Left lung (tissue), 4 donors: ENCODE measurements at regions not wholly inside any gene's neighbourhood (a gene's known extent, or its start where the extent isn't known, plus 50 kb on each side); places are given as distances from the start of the nearest gene placed in this dataset.

Experiments used
- ATAC-seq: fragments of 200-7000 bp; cut with Tn5 transposase; one replicate; pipeline ENCODE4 v1.9.1; 2020; ENCODE audit warnings: moderate library complexity
- DNase-seq, 4 donors: peaks; one replicate each; pipeline ENCODE4 v3.0.0-alpha.2; 2013 to 2020
- H3K27ac ChIP-seq, 2 donors: fragments of 200-600 bp; sonication (generic) in 1 of 2; one replicate each; pipeline versions ENCODE4 v1.5.0 to v1.8.0; 2020 to 2021
- H3K27me3 ChIP-seq, 2 donors: fragments of 200-600 bp; sonication (generic) in 1 of 2; one replicate each; pipeline versions ENCODE4 v1.5.0 to v1.8.0; 2020 to 2021
- H3K36me3 ChIP-seq, 2 donors: fragments of 200-600 bp; sonication (generic) in 1 of 2; one replicate each; pipeline versions ENCODE4 v1.5.0 to v1.8.0; 2020 to 2021
- H3K4me1 ChIP-seq, 2 donors: fragments of 200-600 bp; one replicate each; pipeline ENCODE4 v1.8.0; 2021
- H3K4me3 ChIP-seq, 2 donors: fragments of 200-600 bp; sonication (generic) in 1 of 2; one replicate each; pipeline versions ENCODE4 v1.5.0 to v1.8.0; 2020 to 2021; ENCODE audit warnings: mild to moderate bottlenecking in 1 of 2
- H3K9me3 ChIP-seq, 2 donors: fragments of 200-600 bp; sonication (generic) in 1 of 2; one replicate each; pipeline versions ENCODE4 v1.5.0 to v1.8.0; 2020 to 2021
- intact Hi-C, 2 donors: fragments of 100-400 bp; cut with DNase I; formaldehyde crosslinking; loops; one replicate each; pipeline versions ENCODE4 v1.11.2 to v1.14.2; 2022
- TF ChIP-seq, protein P1 (sequence below), 2 donors: fragments of 200-600 bp; sonication (generic) in 1 of 2; IDR thresholded peaks; one replicate each; pipeline versions ENCODE4 v1.5.0 to v1.8.0; 2021; ENCODE audit warnings: antibody characterized with exemption in 2 of 2
- donor health status: DM: no; HTN: yes; CAD: no.
- donor health status: DM: no; HTN: no; CAD: no.

DNA sequence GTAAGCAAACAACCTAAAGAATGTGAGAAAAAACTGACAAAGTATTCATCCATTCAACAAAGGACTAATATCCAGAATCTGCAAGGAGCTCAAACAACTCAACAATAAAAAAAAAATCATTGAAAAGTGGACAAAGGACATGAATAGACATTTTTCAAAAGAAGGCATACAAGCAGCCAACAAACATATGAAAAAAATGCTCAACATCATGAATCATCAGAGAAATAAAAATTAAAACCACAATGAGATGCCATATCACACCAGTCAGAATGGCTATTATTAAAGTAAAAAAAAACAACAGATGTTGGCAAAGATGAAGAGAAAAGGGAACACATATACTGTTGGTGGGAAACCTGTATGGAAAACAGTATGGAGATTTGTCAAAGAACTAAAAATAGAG is 120.7 kb upstream of the ADGRL3 start:
- no peak for ATAC-seq
- intact Hi-C loops: no loop called here
- H3K36me3 ChIP-seq: no peaks in the 10 kb centered on the region

DNA sequence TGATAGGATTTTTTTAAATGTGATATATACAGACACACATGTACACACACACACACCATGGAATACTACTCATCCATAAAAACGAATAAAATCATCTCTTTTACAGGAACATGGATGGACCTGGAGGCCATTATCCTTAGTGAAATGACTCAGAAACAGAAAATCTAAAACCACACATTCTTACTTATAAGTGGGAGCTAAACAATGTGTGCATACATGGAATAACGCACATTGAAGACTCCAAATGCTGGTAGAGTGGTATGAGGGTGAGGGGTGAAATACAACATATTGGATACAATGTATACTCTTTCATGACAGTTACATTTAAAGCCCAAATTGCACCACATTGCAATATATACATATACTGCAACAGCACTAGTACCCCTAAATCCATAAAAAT is 120.2 kb upstream of the ADGRL3 start:
- H3K4me3 ChIP-seq: no peak overlapping the region
- TF ChIP-seq, protein P1, sequence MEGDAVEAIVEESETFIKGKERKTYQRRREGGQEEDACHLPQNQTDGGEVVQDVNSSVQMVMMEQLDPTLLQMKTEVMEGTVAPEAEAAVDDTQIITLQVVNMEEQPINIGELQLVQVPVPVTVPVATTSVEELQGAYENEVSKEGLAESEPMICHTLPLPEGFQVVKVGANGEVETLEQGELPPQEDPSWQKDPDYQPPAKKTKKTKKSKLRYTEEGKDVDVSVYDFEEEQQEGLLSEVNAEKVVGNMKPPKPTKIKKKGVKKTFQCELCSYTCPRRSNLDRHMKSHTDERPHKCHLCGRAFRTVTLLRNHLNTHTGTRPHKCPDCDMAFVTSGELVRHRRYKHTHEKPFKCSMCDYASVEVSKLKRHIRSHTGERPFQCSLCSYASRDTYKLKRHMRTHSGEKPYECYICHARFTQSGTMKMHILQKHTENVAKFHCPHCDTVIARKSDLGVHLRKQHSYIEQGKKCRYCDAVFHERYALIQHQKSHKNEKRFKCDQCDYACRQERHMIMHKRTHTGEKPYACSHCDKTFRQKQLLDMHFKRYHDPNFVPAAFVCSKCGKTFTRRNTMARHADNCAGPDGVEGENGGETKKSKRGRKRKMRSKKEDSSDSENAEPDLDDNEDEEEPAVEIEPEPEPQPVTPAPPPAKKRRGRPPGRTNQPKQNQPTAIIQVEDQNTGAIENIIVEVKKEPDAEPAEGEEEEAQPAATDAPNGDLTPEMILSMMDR (IDR thresholded peaks at IDR 0.05): no peak
- intact Hi-C loops: no loop called here
- ATAC-seq: no peak
- H3K4me1 ChIP-seq: no peaks in the 10 kb centered on the region
- no peak overlapping the region for H3K27ac ChIP-seq
- no peaks in the 10 kb centered on the region for H3K27me3 ChIP-seq
- H3K36me3 ChIP-seq: no peaks in the 10 kb centered on the region
- no peaks in the 10 kb centered on the region for H3K9me3 ChIP-seq
- no peak for DNase-seq

More for the DNA sequence above, 120.7 kb upstream of the ADGRL3 start:
- no peak for DNase-seq
- H3K27ac ChIP-seq: no peak overlapping the region
- H3K4me1 ChIP-seq: no peaks in the 10 kb centered on the region
- TF ChIP-seq, protein P1 (IDR thresholded peaks at IDR 0.05): no peak
- no peak overlapping the region for H3K4me3 ChIP-seq
- no peaks in the 10 kb centered on the region for H3K9me3 ChIP-seq
- H3K27me3 ChIP-seq: no peaks in the 10 kb centered on the region

DNA sequence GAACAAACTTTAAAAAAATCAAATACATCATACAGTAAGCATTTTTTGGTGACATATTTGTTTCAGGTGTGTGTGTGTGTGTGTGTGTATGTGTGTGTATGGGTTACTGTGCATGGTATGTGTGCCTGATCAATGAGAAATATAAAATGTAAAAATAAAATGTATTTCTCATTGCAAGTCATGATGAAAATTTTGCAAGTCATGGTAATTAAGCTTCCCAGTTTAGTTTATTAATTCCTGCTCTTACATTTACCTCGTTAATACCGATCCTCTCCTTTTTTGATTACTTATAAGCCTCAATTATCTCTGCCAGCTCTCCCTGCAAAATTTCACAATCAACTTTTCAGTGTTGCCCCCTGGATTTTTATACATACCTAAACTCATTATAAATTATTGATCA is 114.6 kb upstream of the ADGRL3 start:
- intact Hi-C loops: no loop called here
- ATAC-seq: no peak
- DNase-seq: no peak

DNA sequence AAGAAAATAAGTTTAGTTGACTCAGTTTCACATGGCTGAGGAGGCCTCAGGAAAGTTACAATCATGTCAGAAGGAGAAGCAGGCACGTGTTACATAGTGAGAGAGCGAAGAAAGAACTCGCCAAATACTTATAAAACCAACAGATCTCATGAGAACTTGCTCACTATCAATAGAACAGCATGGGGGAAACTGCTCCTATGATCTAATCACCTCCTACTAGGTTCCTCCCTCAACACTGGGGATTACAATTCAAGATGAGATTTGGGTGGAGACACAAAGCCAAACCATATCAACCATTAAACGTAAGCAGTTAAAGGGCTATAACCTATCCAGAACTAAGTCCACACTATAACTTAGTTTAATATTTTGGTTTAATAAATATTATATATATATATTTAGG is 113.8 kb upstream of the ADGRL3 start:
- intact Hi-C loops: no loop called here
- ATAC-seq (no peak), DNase-seq (no peak)
- no peaks in the 10 kb centered on the region for H3K4me1 ChIP-seq
- TF ChIP-seq, protein P1 (IDR thresholded peaks at IDR 0.05): no peak
- H3K27ac ChIP-seq: no peak overlapping the region
- no peaks in the 10 kb centered on the region for H3K9me3 ChIP-seq
- H3K36me3 ChIP-seq: no peaks in the 10 kb centered on the region
- H3K27me3 ChIP-seq: no peaks in the 10 kb centered on the region
- H3K4me3 ChIP-seq: no peak overlapping the region

More for the DNA sequence above, 114.6 kb upstream of the ADGRL3 start:
- Histone ChIP-seq H3K27me3 (no peaks in the 10 kb centered on the region), H3K27ac (no peak overlapping the region), H3K4me1 (no peaks in the 10 kb centered on the region), H3K36me3 (no peaks in the 10 kb centered on the region), H3K9me3 (no peaks in the 10 kb centered on the region), H3K4me3 (no peak overlapping the region)
- TF ChIP-seq, protein P1 (IDR thresholded peaks at IDR 0.05): no peak

DNA sequence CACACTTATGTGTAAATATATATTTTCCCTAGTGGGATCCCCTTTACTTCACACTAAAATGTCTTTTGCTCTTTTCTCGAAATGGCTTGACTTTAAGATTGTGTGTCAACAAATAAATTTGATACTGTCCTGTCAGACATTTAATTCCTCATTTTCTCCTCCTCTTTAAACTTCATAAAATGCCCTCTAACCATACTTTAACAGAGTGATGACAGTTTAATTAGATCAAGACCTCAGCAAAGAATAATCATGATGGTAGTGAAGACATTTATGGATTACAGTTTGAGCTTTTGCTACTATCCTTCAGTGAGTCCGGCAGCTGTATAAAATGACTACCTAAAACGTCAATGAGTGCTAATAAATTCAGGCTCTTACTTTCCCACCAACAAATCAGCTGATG is 113.1 kb upstream of the ADGRL3 start:
- intact Hi-C loops: no loop called here
- no peak overlapping the region for H3K27ac ChIP-seq
- ATAC-seq (no peak), DNase-seq (no peak)
- no peaks in the 10 kb centered on the region for H3K4me1 ChIP-seq
- no peak overlapping the region for H3K4me3 ChIP-seq
- TF ChIP-seq, protein P1 (IDR thresholded peaks at IDR 0.05): no peak
- no peaks in the 10 kb centered on the region for H3K27me3 ChIP-seq
- no peaks in the 10 kb centered on the region for H3K9me3 ChIP-seq
- no peaks in the 10 kb centered on the region for H3K36me3 ChIP-seq
